Neural cell (in vitro differentiated cells): ENCODE measurements at regions not wholly inside any gene's neighbourhood (a gene's known extent, or its start where the extent isn't known, plus 50 kb on each side); places are given as distances from the start of the nearest gene placed in this dataset.

ENCODE experiments used
- H2AFZ ChIP-seq: fragments of 200-600, 300-800 bp; sonication (generic), shearing (Covaris generic); 2 replicates; pipeline ENCODE4 v1.6.0; 2014; ENCODE audit warnings: low read depth, mild to moderate bottlenecking, antibody characterized with exemption, low read length, moderate library complexity
- H3F3A ChIP-seq: fragments of 200-600 bp; shearing (Covaris generic); 2 replicates; pipeline ENCODE4 v1.6.1; 2016; ENCODE audit warnings: mild to moderate bottlenecking, moderate library complexity, mixed read lengths, antibody characterized with exemption, low read length; ENCODE audit not compliant: insufficient read depth, poor library complexity, severe bottlenecking
- H3K27ac ChIP-seq: fragments of 200-600, 300-800 bp; sonication (generic), shearing (Covaris generic); 2 replicates; pipeline ENCODE4 v1.5.1; 2014; ENCODE audit warnings: mild to moderate bottlenecking, low read length, moderate library complexity
- H3K27me3 ChIP-seq: fragments of 300-800, 200-600 bp; sonication (generic), shearing (Covaris generic); 2 replicates; pipeline ENCODE4 v1.6.0; 2014; ENCODE audit warnings: mild to moderate bottlenecking, low read depth, low read length, moderate library complexity; ENCODE audit not compliant: insufficient read depth
- H3K36me3 ChIP-seq: fragments of 300-800, 200-600 bp; sonication (generic), shearing (Covaris generic); 2 replicates; pipeline ENCODE4 v1.5.1; 2014; ENCODE audit warnings: mild to moderate bottlenecking, antibody characterized with exemption, low read length, moderate library complexity; ENCODE audit not compliant: insufficient read depth
- H3K4me2 ChIP-seq: fragments of 300-800, 200-600 bp; sonication (generic), shearing (Covaris generic); 2 replicates; pipeline ENCODE4 v1.6.0; 2014; ENCODE audit warnings: mild to moderate bottlenecking, low read length
- H3K4me3 ChIP-seq: fragments of 300-800, 200-600 bp; sonication (generic), shearing (Covaris generic); 2 replicates; pipeline ENCODE4 v1.5.1; 2014; ENCODE audit warnings: mild to moderate bottlenecking, low read length, moderate library complexity
- H3K79me2 ChIP-seq: fragments of 200-600 bp; shearing (Covaris generic); replicated peaks from 2 replicates; pipeline ENCODE4 v1.6.0; 2014; ENCODE audit warnings: mild to moderate bottlenecking, low read length, moderate library complexity; ENCODE audit not compliant: insufficient read depth
- H3K9ac ChIP-seq: fragments of 300-800, 200-600 bp; sonication (generic), shearing (Covaris generic); 2 replicates; pipeline ENCODE4 v1.6.1; 2016; ENCODE audit warnings: mild to moderate bottlenecking, low read length, mixed read lengths
- H3K9me2 ChIP-seq: fragments of 200-600 bp; shearing (Covaris generic); 2 replicates; pipeline ENCODE4 v1.6.1; 2016; ENCODE audit warnings: mild to moderate bottlenecking, low read length, mixed read lengths; ENCODE audit not compliant: insufficient read depth
- H3K9me3 ChIP-seq: fragments of 200-600, 300-800 bp; sonication (generic), shearing (Covaris generic); 2 replicates; pipeline ENCODE4 v1.6.1; 2016; ENCODE audit warnings: mild to moderate bottlenecking, mixed run types, low read length, moderate library complexity, mixed read lengths
- H4K20me1 ChIP-seq: fragments of 200-600 bp; shearing (Covaris generic); 2 replicates; pipeline ENCODE4 v1.6.1; 2016; ENCODE audit warnings: mild to moderate bottlenecking, mixed run types; ENCODE audit not compliant: insufficient read depth
- EP300 ChIP-seq: fragments of 450-650 bp; conservative IDR thresholded peaks from 2 replicates; pipeline ENCODE4 v1.6.1; 2014; ENCODE audit warnings: antibody characterized with exemption, mild to moderate bottlenecking, moderate library complexity; ENCODE audit not compliant: poor library complexity, severe bottlenecking
- EZH2 ChIP-seq: fragments of 200-600, 300-800 bp; shearing (Covaris generic), sonication (generic); IDR thresholded peaks from 2 replicates; pipeline ENCODE4 v1.6.1; 2014; ENCODE audit warnings: antibody characterized with exemption, low read length, borderline replicate concordance, mild to moderate bottlenecking; ENCODE audit not compliant: insufficient read depth, poor library complexity, severe bottlenecking
- MXI1 ChIP-seq: fragments of 450-650 bp; conservative IDR thresholded peaks from 2 replicates; pipeline ENCODE4 v1.6.1; 2014; ENCODE audit warnings: antibody characterized with exemption, mild to moderate bottlenecking; ENCODE audit not compliant: poor library complexity, severe bottlenecking
- POLR2AphosphoS5 ChIP-seq: IDR thresholded peaks from 2 replicates; pipeline ENCODE4 v1.6.1; 2012
- SMC3 ChIP-seq: fragments of 450-650 bp; conservative IDR thresholded peaks from 2 replicates; pipeline ENCODE4 v1.6.1; 2014; ENCODE audit warnings: antibody characterized with exemption, mild to moderate bottlenecking, moderate library complexity; ENCODE audit not compliant: poor library complexity
- TAF1 ChIP-seq: IDR thresholded peaks from 2 replicates; pipeline ENCODE4 v1.6.1; 2012; ENCODE audit warnings: low read depth
- TF ChIP-seq, protein P1 (sequence below): IDR thresholded peaks from 2 replicates; pipeline ENCODE4 v1.6.1; 2012; ENCODE audit warnings: borderline replicate concordance
- TF ChIP-seq, protein P2 (sequence below): fragments of 450-650 bp; IDR thresholded peaks from 2 replicates; pipeline ENCODE4 v1.5.1; 2014; ENCODE audit warnings: antibody characterized with exemption, mild to moderate bottlenecking, moderate library complexity; ENCODE audit not compliant: poor library complexity, severe bottlenecking

DNA sequence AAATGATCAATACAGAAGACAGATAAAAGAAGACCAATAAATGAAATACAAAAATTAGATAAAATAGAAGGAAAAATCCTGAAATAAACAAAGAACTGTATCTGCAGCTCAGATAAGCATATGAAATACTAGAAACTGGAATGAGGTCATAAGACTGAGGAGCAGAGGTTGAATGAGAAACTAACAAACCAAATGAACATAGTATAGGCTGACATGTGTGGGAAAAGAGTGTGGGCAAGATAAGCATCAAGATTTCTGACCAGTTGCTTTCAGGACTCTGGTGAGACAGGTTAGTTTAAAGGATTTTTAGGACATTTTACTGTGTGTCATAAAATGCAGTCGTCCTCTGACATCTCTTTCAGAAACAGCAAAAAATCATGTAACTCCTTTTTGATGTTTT is 2073.2 kb upstream of the TENM3 start:
- Histone ChIP-seq H3K9ac (no peak overlapping the region), H4K20me1 (no peaks in the 10 kb centered on the region), H3F3A (no peaks in the 10 kb centered on the region), H3K27ac (no peak overlapping the region), H3K36me3 (no peaks in the 10 kb centered on the region), H3K4me2 (no peak overlapping the region), H3K9me2 (no peaks in the 10 kb centered on the region), H3K4me3 (no peak overlapping the region), H2AFZ (no peak overlapping the region), H3K27me3 (no peaks in the 10 kb centered on the region), H3K79me2 (no peaks in the 10 kb centered on the region), H3K9me3 (no peaks in the 10 kb centered on the region)
- TF ChIP-seq, protein P1, sequence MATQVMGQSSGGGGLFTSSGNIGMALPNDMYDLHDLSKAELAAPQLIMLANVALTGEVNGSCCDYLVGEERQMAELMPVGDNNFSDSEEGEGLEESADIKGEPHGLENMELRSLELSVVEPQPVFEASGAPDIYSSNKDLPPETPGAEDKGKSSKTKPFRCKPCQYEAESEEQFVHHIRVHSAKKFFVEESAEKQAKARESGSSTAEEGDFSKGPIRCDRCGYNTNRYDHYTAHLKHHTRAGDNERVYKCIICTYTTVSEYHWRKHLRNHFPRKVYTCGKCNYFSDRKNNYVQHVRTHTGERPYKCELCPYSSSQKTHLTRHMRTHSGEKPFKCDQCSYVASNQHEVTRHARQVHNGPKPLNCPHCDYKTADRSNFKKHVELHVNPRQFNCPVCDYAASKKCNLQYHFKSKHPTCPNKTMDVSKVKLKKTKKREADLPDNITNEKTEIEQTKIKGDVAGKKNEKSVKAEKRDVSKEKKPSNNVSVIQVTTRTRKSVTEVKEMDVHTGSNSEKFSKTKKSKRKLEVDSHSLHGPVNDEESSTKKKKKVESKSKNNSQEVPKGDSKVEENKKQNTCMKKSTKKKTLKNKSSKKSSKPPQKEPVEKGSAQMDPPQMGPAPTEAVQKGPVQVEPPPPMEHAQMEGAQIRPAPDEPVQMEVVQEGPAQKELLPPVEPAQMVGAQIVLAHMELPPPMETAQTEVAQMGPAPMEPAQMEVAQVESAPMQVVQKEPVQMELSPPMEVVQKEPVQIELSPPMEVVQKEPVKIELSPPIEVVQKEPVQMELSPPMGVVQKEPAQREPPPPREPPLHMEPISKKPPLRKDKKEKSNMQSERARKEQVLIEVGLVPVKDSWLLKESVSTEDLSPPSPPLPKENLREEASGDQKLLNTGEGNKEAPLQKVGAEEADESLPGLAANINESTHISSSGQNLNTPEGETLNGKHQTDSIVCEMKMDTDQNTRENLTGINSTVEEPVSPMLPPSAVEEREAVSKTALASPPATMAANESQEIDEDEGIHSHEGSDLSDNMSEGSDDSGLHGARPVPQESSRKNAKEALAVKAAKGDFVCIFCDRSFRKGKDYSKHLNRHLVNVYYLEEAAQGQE, result no peak
- no peak for TF ChIP-seq TAF1
- no peak for TF ChIP-seq SMC3
- no peak for TF ChIP-seq POLR2AphosphoS5
- TF ChIP-seq, protein P2, sequence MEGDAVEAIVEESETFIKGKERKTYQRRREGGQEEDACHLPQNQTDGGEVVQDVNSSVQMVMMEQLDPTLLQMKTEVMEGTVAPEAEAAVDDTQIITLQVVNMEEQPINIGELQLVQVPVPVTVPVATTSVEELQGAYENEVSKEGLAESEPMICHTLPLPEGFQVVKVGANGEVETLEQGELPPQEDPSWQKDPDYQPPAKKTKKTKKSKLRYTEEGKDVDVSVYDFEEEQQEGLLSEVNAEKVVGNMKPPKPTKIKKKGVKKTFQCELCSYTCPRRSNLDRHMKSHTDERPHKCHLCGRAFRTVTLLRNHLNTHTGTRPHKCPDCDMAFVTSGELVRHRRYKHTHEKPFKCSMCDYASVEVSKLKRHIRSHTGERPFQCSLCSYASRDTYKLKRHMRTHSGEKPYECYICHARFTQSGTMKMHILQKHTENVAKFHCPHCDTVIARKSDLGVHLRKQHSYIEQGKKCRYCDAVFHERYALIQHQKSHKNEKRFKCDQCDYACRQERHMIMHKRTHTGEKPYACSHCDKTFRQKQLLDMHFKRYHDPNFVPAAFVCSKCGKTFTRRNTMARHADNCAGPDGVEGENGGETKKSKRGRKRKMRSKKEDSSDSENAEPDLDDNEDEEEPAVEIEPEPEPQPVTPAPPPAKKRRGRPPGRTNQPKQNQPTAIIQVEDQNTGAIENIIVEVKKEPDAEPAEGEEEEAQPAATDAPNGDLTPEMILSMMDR, result no peak
- no peak for TF ChIP-seq MXI1

DNA sequence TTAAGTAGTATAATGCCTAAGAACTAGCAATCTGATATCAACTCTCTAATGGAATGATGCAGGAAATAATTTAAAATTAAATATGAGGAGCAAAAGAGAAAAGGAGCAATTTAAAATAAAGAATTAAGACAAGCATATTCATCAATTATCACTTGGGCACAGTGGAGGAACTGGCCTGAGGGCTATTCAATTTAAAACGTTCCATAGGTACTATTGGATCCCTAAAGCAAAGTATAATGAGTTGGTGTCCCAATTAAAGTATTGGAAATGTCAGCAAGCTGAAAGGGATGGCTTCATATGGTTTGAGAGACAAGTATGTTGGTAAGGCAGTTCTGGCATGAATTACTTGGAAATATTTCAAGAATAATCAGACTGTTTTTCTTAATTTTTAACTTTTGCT is 2064.1 kb upstream of the TENM3 start:
- Histone ChIP-seq H3K36me3 (no peaks in the 10 kb centered on the region), H2AFZ (no peak overlapping the region), H3K4me3 (no peak overlapping the region), H3K27ac (no peak overlapping the region), H3K9me3 (no peaks in the 10 kb centered on the region), H3K4me2 (no peak overlapping the region), H3F3A (no peaks in the 10 kb centered on the region), H3K9ac (no peak overlapping the region), H3K27me3 (no peaks in the 10 kb centered on the region), H3K79me2 (no peaks in the 10 kb centered on the region), H3K9me2 (no peaks in the 10 kb centered on the region), H4K20me1 (no peaks in the 10 kb centered on the region)
- TF ChIP-seq, protein P2, result no peak
- TF ChIP-seq, protein P1, result no peak
- no peak for TF ChIP-seq EZH2
- no peak for TF ChIP-seq POLR2AphosphoS5
- no peak for TF ChIP-seq EP300
- TF ChIP-seq TAF1, result no peak
